OCI-LY3 (cell line): ENCODE measurements at regions not wholly inside any gene's neighbourhood (a gene's known extent, or its start where the extent isn't known, plus 50 kb on each side); places are given as distances from the start of the nearest gene placed in this dataset.

Experiments
- CTCF ChIP-seq: fragments of 200-600, 300-600 bp; sonication (generic); IDR thresholded peaks from 2 replicates; pipeline ENCODE4 v1.5.1; 2014; ENCODE audit warnings: antibody characterized with exemption, low read length, low read depth
- EZH2phosphoT487 ChIP-seq: fragments of 200-600 bp; shearing (Covaris generic); IDR thresholded peaks from 2 replicates; pipeline ENCODE4 v1.6.1; 2018; ENCODE audit warnings: antibody characterized with exemption, mixed run types, low read depth

- TF ChIP-seq CTCF (no peak), EZH2phosphoT487 (no peak)
These were observed 991.5 kb downstream of the ADGRL3 start for GRCh38 chr4:62191451-62192240.
